Peyer's patch (tissue), 4 donors: ENCODE measurements at regions not wholly inside any gene's neighbourhood (a gene's known extent, or its start where the extent isn't known, plus 50 kb on each side); places are given as distances from the start of the nearest gene placed in this dataset.

ENCODE experiments used
- DNase-seq, 3 donors: peaks; one replicate each; pipeline ENCODE4 v3.0.0-alpha.2; 2017 to 2019
- H3K27ac ChIP-seq, 4 donors: fragments of 200-600 bp; sonication (generic); one replicate each; pipeline ENCODE4 v1.5.1; 2016 to 2019
- H3K27me3 ChIP-seq, 2 donors: fragments of 200-600 bp; sonication (generic); one replicate each; pipeline ENCODE4 v1.5.1; 2019
- H3K36me3 ChIP-seq, 3 donors: fragments of 200-600 bp; sonication (generic); one replicate each; pipeline ENCODE4 v1.5.1; 2016 to 2019
- H3K4me1 ChIP-seq, 4 donors: fragments of 200-600 bp; sonication (generic); one replicate each; pipeline ENCODE4 v1.5.1; 2016 to 2019
- H3K4me3 ChIP-seq, 4 donors: fragments of 200-600 bp; sonication (generic); 1 replicate in 3 of 4; 2 replicates in 1 of 4; pipeline ENCODE4 v1.5.1; 2016 to 2019; ENCODE audit warnings: mild to moderate bottlenecking in 1 of 4
- H3K9me3 ChIP-seq, 4 donors: fragments of 200-600 bp; sonication (generic); one replicate each; pipeline ENCODE4 v1.5.1; 2016 to 2019; ENCODE audit warnings: mild to moderate bottlenecking in 1 of 4
- CTCF ChIP-seq, 6 experiments: fragments of 450-650 bp in 4 of 6; fragments of 200-600 bp in 2 of 6; sonication (generic) in 1 of 6; IDR thresholded peaks; one replicate each; pipeline ENCODE4 v1.5.1; 2017 to 2019; ENCODE audit warnings: antibody characterized with exemption in 6 of 6, mild to moderate bottlenecking in 3 of 6, moderate library complexity in 1 of 6
- POLR2A ChIP-seq, 2 donors: fragments of 450-650 bp; IDR thresholded peaks; one replicate each; pipeline ENCODE4 v1.5.1; 2017; ENCODE audit warnings: antibody characterized with exemption in 2 of 2, mild to moderate bottlenecking in 2 of 2, moderate library complexity in 2 of 2

DNA sequence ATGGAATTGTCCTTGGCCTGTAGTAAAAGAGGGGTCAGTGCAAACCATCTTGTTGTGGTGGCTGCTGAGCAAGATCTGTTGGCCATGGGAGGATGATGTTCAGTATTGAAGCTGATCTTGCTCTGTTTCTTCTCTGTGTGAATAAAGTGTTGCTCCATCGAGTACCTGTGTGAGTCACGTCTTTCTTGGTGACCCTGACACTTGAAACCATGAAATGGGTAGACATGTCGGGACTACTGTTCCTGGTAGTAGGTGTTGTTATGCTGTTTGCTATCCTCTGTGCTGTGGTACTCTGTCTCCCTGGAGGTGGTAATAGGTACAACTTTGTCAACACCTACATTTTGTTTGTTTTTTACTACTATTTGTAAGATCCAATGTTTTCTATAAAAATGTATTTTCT lies 330.6 kb downstream of the MDFIC start:
- DNase-seq = no peak
- Histone ChIP-seq H3K9me3 (no peaks in the 10 kb centered on the region), H3K27me3 (no peaks in the 10 kb centered on the region), H3K27ac (no peak overlapping the region), H3K4me3 (no peak overlapping the region), H3K36me3 (no peaks in the 10 kb centered on the region), H3K4me1 (no peaks in the 10 kb centered on the region)
- TF ChIP-seq CTCF (IDR thresholded peaks at IDR 0.05) (no peak), POLR2A (IDR thresholded peaks at IDR 0.05) (no peak)

GRCh38 chr7:115249080-115249479 lies 327.2 kb downstream of the MDFIC start:
- Histone ChIP-seq H3K27me3 (no peaks in the 10 kb centered on the region), H3K9me3 (no peaks in the 10 kb centered on the region), H3K4me3 (no peak overlapping the region), H3K4me1 (no peaks in the 10 kb centered on the region), H3K27ac (no peak overlapping the region), H3K36me3 (no peaks in the 10 kb centered on the region)
- no peak for TF ChIP-seq CTCF (IDR thresholded peaks at IDR 0.05)
- no peak for TF ChIP-seq POLR2A (IDR thresholded peaks at IDR 0.05)
- no peak for DNase-seq

DNA sequence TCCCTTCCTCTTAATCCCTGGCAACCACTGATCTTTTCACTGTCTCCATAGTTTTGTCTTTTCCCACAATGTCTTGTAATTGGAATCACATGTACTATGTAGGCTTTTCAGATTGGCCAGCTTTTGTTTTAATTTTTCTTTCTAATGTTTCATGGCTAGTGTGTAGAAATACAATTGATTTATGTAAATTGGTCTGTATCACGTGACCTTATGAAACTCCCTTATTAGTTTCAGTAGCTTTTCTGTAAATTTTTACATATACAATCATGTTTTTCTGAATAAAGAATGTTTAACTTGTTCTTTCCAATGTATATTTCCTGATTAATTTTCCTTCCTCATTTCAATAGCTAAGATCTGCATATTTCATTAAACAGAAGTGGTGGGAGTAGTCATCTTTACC lies 319.3 kb downstream of the MDFIC start:
- TF ChIP-seq POLR2A (IDR thresholded peaks at IDR 0.05) (no peak), CTCF (IDR thresholded peaks at IDR 0.05) (no peak)
- H3K27ac ChIP-seq = no peak overlapping the region
- H3K9me3 ChIP-seq = no peaks in the 10 kb centered on the region
- no peak for DNase-seq
- no peaks in the 10 kb centered on the region for H3K36me3 ChIP-seq
- no peaks in the 10 kb centered on the region for H3K27me3 ChIP-seq
- H3K4me3 ChIP-seq = no peak overlapping the region
- H3K4me1 ChIP-seq = no peaks in the 10 kb centered on the region

- H3K36me3 ChIP-seq = no peaks in the 10 kb centered on the region
- TF ChIP-seq CTCF (IDR thresholded peaks at IDR 0.05) (no peak), POLR2A (IDR thresholded peaks at IDR 0.05) (no peak)
- DNase-seq = no peak
- H3K27me3 ChIP-seq = no peaks in the 10 kb centered on the region
- no peak overlapping the region for H3K27ac ChIP-seq
- no peaks in the 10 kb centered on the region for H3K9me3 ChIP-seq
- no peak overlapping the region for H3K4me3 ChIP-seq
- no peaks in the 10 kb centered on the region for H3K4me1 ChIP-seq
Measured at GRCh38 chr7:115240242-115240641, 318.3 kb downstream of the MDFIC start.

DNA sequence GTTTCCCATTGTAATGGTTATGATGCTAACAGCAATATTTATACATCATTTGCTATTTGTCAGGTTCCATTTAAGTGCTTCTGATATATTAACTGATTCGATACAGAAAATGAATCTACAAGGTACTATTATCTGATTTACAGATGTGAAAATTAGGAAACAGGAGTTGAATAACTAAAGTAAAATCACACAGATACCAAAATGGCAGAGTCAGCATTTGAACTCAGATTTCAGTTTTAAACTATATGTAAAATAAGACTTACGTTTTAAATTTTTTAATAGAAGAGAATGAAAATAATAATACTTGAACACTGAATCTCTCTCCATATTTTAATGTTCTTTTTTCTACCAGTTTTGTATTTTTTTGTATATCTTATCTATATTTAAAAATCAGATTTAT lies 313.2 kb downstream of the MDFIC start:
- Histone ChIP-seq H3K4me3 (no peak overlapping the region), H3K27me3 (no peaks in the 10 kb centered on the region), H3K9me3 (no peaks in the 10 kb centered on the region), H3K27ac (no peak overlapping the region), H3K36me3 (no peaks in the 10 kb centered on the region), H3K4me1 (peaks cover 0 to 4% (median 0%) of the 10 kb centered on the region in 4 donors)
- DNase-seq = no peak
- TF ChIP-seq POLR2A (IDR thresholded peaks at IDR 0.05) = no peak
- TF ChIP-seq CTCF (IDR thresholded peaks at IDR 0.05) = no peak

- no peak for DNase-seq
- Histone ChIP-seq H3K27ac (no peak overlapping the region), H3K36me3 (no peaks in the 10 kb centered on the region), H3K4me3 (no peak overlapping the region), H3K27me3 (no peaks in the 10 kb centered on the region), H3K4me1 (peaks cover 0 to 4% (median 0%) of the 10 kb centered on the region in 4 donors), H3K9me3 (no peaks in the 10 kb centered on the region)
- no peak for TF ChIP-seq CTCF (IDR thresholded peaks at IDR 0.05)
- no peak for TF ChIP-seq POLR2A (IDR thresholded peaks at IDR 0.05)
Measured at GRCh38 chr7:115233809-115234208, 311.9 kb downstream of the MDFIC start.
